Osteoblast (primary cell): ENCODE measurements at regions not wholly inside any gene's neighbourhood (a gene's known extent, or its start where the extent isn't known, plus 50 kb on each side); places are given as distances from the start of the nearest gene placed in this dataset.

Experiments used
- DNase-seq: peaks from one replicate; pipeline ENCODE4 v3.0.0; 2011; ENCODE audit warnings: low spot score, mixed read lengths; ENCODE audit not compliant: insufficient read length; ENCODE audit errors: missing footprints
- H2AFZ ChIP-seq: 2 replicates; pipeline ENCODE4 v1.6.0; 2011; ENCODE audit warnings: mild to moderate bottlenecking, low read length
- H3K27ac ChIP-seq: 2 replicates; pipeline ENCODE4 v1.5.1; 2011; ENCODE audit warnings: mild to moderate bottlenecking, low read depth, low read length, moderate library complexity
- H3K27me3 ChIP-seq: 2 replicates; pipeline ENCODE4 v1.6.0; 2012; ENCODE audit warnings: mild to moderate bottlenecking, control low read depth, inconsistent platforms, low read length, moderate library complexity; ENCODE audit not compliant: insufficient read depth
- H3K36me3 ChIP-seq: 2 replicates; pipeline ENCODE4 v1.5.1; 2011; ENCODE audit warnings: mild to moderate bottlenecking, low read length, control low read depth, moderate library complexity; ENCODE audit not compliant: insufficient read depth
- H3K4me1 ChIP-seq: 2 replicates; pipeline ENCODE4 v1.5.1; 2011; ENCODE audit warnings: mild to moderate bottlenecking, low read length, control low read depth, moderate library complexity; ENCODE audit not compliant: insufficient read depth
- H3K4me2 ChIP-seq: 2 replicates; pipeline ENCODE4 v1.6.0; 2011; ENCODE audit warnings: mild to moderate bottlenecking, low read length; ENCODE audit not compliant: insufficient read depth
- H3K4me3 ChIP-seq: fragments of 200-600 bp; sonication (generic); 3 replicates; pipeline ENCODE4 v1.5.1; 2012; ENCODE audit warnings: mild to moderate bottlenecking, low read length, inconsistent platforms; ENCODE audit not compliant: insufficient read depth
- H3K79me2 ChIP-seq: 2 replicates; pipeline ENCODE4 v1.6.0; 2012; ENCODE audit warnings: mild to moderate bottlenecking, low read length, control low read depth, inconsistent platforms; ENCODE audit not compliant: insufficient read depth
- H3K9me3 ChIP-seq: 2 replicates; pipeline ENCODE4 v1.5.1; 2011; ENCODE audit warnings: low read depth, low read length, control low read depth
- H4K20me1 ChIP-seq: 2 replicates; pipeline ENCODE4 v1.6.0; 2012; ENCODE audit warnings: mild to moderate bottlenecking, low read length, control low read depth; ENCODE audit not compliant: insufficient read depth
- CTCF ChIP-seq: IDR thresholded peaks from 2 replicates; pipeline ENCODE4 v1.5.1; 2011; ENCODE audit warnings: mild to moderate bottlenecking, low read depth, low read length, moderate library complexity; ENCODE audit errors: extremely low read depth

GRCh38 chr14:62280366-62280765 is 518.1 kb downstream of the SNAPC1 start:
- Histone ChIP-seq H3K4me2 (no peak overlapping the region), H4K20me1 (no peaks in the 10 kb centered on the region), H3K27me3 (no peaks in the 10 kb centered on the region), H3K9me3 (no peaks in the 10 kb centered on the region), H3K79me2 (no peaks in the 10 kb centered on the region), H3K36me3 (no peaks in the 10 kb centered on the region), H3K27ac (no peak overlapping the region), H3K4me3 (no peak overlapping the region), H3K4me1 (no peaks in the 10 kb centered on the region), H2AFZ (no peak overlapping the region)
- DNase-seq, result no peak
- TF ChIP-seq CTCF, result no peak

GRCh38 chr14:62283837-62284236 is 521.6 kb downstream of the SNAPC1 start:
- no peak for TF ChIP-seq CTCF
- Histone ChIP-seq H3K9me3 (no peaks in the 10 kb centered on the region), H3K4me2 (no peak overlapping the region), H2AFZ (no peak overlapping the region), H3K4me1 (no peaks in the 10 kb centered on the region), H3K27ac (no peak overlapping the region), H3K4me3 (no peak overlapping the region), H4K20me1 (no peaks in the 10 kb centered on the region), H3K79me2 (no peaks in the 10 kb centered on the region), H3K27me3 (no peaks in the 10 kb centered on the region), H3K36me3 (no peaks in the 10 kb centered on the region)
- DNase-seq, result no peak

- DNase-seq, result no peak
- H3K4me2 ChIP-seq, result no peak overlapping the region
- no peak overlapping the region for H3K4me3 ChIP-seq
- no peaks in the 10 kb centered on the region for H3K27me3 ChIP-seq
- no peaks in the 10 kb centered on the region for H3K79me2 ChIP-seq
- TF ChIP-seq CTCF, result no peak
- H4K20me1 ChIP-seq, result no peaks in the 10 kb centered on the region
- no peak overlapping the region for H2AFZ ChIP-seq
- H3K27ac ChIP-seq, result no peak overlapping the region
- no peaks in the 10 kb centered on the region for H3K4me1 ChIP-seq
- H3K36me3 ChIP-seq, result no peaks in the 10 kb centered on the region
- H3K9me3 ChIP-seq, result no peaks in the 10 kb centered on the region
Measured at GRCh38 chr14:62289471-62289870, 527.3 kb downstream of the SNAPC1 start.

GRCh38 chr14:62301080-62301479 is 538.9 kb downstream of the SNAPC1 start:
- no peaks in the 10 kb centered on the region for H3K27me3 ChIP-seq
- no peak overlapping the region for H3K4me2 ChIP-seq
- no peak for DNase-seq

More at GRCh38 chr14:62301080-62301479, 538.9 kb downstream of the SNAPC1 start:
- no peaks in the 10 kb centered on the region for H4K20me1 ChIP-seq
- no peak overlapping the region for H2AFZ ChIP-seq
- no peaks in the 10 kb centered on the region for H3K4me1 ChIP-seq
- no peaks in the 10 kb centered on the region for H3K36me3 ChIP-seq
- no peaks in the 10 kb centered on the region for H3K79me2 ChIP-seq
- no peaks in the 10 kb centered on the region for H3K9me3 ChIP-seq
- TF ChIP-seq CTCF, result no peak
- no peak overlapping the region for H3K4me3 ChIP-seq
- H3K27ac ChIP-seq, result no peak overlapping the region
